CD4-positive, alpha-beta T cell treated with Interleukin-4 for 4 hours (primary cell): ENCODE measurements at regions not wholly inside any gene's neighbourhood (a gene's known extent, or its start where the extent isn't known, plus 50 kb on each side); places are given as distances from the start of the nearest gene placed in this dataset.
"Not testable (repeated sequence)": the region's sequence is repeated elsewhere in the genome, so short reads cannot be mapped to it uniquely, and the experiment has no call there.

Source experiments
- DNase-seq: peaks from one replicate; pipeline ENCODE4 v3.0.0-alpha.2; 2020

GRCh38 chr2:129906139-129906860 lies 73.2 kb upstream of the RAB6C start:
- no peak for DNase-seq

DNA sequence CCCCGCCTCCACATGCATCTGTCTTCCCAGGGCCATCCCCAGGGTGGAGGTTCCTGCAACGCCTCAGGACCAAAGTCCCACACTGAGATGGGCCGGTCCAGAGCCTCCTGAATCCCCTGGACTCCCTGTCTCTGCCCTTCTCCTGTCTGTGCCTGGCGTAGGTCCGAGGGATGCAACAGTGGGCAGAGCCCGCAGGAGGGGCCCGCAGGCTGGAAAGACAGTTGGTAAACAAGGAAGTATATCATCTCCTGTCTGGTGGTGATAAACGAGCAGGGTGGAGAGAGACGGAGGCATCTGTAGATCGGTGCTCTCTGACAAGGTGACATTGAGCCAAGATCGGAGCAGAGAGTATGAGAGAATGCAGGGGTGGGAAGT lies 72.6 kb upstream of the RAB6C start:
- no peak for DNase-seq

DNA sequence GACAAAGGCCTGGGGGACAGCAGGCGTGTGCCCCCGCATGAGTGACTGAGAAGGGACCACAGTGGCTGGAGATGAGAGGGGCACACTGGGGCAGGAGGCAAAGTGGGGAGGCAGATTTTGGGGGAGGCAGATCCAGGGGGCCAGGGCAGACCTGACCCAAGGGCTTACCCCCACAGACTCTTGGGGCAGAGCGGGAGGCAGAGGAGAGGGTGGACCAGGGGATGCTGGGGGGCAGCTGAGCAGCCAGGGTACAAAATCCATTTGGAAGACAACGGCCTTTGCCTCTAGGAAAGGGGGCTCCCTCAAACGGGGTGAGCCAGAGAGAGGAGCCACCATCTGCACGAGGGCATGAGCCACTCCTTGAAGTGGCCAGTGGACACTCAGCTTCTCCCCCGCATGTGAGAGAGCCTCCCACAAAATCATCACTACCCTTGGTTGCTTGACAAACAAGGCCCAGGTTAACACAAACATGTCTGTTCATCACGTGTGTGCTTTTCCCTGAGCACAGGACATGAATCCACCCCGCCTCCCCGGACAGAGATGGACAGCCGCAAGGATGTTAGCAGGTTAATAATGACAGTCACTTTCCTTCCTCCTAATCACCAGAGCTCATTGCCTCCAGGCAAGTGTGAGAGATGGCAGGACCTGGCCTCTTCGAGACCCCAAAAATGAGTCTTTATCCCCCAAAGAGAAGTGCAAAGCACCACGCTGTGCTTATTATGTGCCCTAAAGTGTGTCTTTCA lies 72.0 kb upstream of the RAB6C start:
- no peak for DNase-seq

DNA sequence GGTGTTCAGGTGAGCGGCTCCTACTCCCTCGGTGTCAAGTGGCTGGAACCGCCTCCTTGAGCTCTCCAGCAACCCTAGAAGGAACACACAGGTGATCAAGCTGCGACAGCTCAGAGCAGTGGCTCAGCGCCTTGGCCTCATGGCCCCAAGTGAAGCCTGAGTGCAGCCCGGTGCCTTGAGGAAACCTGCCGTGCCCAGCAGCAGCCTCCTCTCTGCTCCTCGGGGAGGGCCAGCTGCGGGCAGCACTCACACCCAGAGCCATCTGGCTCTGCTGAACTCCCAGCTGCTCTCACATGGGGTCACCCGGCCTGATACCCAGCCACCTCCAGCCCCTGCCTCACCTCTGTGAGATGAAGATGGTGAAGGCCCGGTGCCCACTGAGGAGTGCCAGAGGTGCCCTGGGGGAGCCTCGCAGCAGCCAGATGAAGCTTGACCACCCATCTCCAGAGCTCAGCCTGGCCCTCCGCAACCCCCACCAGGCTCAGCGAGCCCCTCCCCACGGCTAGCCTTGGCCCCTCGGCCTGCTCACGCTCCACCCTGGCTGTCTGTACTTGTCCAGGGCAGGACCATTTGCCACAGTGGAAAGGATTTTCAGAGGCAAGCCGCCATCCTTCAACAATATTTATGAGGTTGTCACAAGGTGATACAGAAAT lies 70.6 kb upstream of the RAB6C start:
- no peak for DNase-seq

- DNase-seq = no peak
These were observed 69.6 kb upstream of the RAB6C start for GRCh38 chr2:129909651-129910418.

- DNase-seq = no peak
These were observed 68.8 kb upstream of the RAB6C start for GRCh38 chr2:129910446-129911362.

DNA sequence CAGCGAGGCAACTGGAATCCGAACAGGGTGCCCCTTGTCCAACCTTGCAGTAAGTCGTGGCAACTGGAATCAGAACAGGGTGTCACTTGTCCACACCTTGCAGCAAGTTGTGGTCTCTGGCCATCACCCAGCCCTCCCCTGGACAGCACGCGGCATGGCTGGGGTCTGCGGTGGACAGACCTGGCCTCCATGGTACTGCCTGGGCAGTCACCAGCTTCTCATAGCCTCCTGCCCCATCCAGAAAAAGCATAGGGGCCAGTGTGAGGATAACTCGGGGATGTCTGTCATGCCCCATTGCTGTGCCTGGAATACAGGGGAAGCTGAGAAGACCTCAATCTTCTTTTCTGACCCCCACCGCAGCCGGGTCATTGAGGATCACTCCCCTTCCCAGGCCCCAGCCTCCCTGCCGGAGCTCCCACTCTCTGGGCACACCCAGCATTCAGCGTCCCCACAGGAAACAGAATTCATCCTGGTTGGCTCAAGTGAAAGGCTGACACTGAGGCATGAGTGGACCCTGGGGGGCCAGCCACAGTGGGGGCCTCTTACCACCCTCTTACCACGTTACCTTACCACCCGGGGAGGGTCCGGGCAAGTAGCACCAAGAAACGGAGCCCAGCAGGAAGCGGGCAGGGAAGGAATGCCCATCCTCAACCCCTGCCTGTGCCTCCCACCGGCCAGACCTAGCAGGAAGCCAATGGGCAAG lies 68.0 kb upstream of the RAB6C start:
- DNase-seq = no peak

DNA sequence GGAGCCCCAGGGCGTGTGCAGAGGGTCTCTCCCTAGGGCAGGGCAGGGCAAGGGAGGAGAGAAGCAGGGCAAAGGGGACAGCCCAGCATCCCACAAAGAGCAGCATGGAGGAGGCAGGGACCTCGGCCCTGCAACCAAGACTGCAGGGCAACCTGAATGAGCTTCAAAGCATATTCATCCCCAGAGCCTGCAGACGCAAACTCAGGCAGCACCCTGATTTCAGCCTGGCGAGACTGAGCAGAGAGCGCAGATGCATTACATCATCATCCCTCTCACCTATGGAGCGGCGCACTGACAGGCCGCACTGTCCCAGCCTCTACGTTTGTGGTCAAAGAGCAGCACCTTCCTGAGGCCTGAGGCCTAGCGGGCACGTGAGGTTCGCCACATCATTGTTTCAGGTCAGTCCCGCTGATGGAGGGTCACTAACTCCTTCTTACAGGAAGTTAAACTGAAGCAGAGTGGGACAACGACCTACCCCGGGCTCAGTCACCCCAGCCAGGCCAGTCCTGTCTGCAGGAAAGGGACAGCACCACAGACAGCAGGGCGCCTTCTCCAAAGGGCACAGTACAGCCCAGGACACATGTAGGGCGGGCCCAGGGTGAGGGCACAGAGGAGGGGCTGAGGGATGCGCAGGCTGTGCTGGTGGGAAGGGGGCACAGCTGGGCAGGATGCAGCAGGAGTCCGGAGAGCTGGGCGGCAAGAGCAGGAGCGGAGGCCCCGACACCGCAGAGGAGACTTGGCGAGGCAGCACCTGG lies 67.2 kb upstream of the RAB6C start:
- no peak for DNase-seq

- no peak for DNase-seq
These were observed 66.4 kb upstream of the RAB6C start for GRCh38 chr2:129912871-129913694.

- DNase-seq = no peak
These were observed 65.6 kb upstream of the RAB6C start for GRCh38 chr2:129913695-129914495.

- DNase-seq = no peak
These were observed 64.7 kb upstream of the RAB6C start for GRCh38 chr2:129914538-129915302.

GRCh38 chr2:129915303-129915840 lies 64.1 kb upstream of the RAB6C start:
- no peak for DNase-seq

DNA sequence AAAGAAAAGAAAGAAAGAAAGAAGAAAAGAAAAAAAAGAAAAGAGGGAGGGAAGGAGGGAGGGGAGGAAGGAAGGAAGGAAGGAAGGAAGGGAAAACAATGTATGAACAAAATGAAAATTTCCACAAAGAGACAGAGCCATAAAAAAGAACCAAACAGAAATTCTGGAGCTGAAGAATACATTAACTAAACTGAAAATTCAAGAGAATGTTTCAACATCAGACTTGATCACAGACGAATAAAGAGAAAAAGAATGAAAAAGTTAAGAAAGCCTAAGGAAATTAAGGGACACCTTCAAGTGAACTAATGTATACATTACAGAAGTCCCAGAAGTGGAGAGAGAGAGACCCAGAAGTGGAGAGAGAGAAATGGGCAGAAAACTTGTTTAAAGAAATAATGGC lies 60.9 kb upstream of the RAB6C start:
- DNase-seq = no peak

DNA sequence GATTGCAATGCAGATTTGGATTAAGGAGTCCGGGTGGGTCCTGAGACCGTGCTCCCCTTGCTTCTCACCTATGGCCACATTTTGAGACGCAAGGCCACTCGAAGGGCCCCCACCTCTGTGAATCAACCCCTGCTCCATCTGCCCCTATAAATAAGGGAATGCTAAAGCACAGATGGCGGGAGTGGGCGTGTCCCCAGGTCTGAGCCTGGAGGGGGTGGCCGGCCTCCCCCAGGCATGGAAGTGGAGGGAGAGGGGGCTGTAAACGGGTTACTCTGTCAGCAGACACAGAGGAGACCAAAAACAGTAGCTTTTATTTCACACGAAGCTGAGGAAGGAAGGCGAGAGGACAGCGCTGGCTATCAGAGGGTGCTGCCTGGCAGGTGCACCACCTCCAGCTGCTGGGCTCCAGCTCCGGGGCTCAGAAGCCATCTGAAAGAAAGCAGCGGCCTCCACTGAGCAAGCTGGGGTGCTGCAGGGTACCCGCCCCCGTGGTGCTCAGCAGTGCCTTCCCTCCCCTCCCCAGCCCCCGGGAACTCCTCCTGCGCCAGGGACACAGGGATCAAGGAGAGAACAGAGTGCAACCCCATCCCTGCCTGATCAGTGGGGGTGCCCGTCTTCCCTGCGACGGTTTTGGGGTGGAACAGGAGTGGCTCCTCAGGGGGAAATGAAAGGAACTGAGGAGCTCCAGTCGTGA lies 56.7 kb upstream of the RAB6C start:
- no peak for DNase-seq

DNA sequence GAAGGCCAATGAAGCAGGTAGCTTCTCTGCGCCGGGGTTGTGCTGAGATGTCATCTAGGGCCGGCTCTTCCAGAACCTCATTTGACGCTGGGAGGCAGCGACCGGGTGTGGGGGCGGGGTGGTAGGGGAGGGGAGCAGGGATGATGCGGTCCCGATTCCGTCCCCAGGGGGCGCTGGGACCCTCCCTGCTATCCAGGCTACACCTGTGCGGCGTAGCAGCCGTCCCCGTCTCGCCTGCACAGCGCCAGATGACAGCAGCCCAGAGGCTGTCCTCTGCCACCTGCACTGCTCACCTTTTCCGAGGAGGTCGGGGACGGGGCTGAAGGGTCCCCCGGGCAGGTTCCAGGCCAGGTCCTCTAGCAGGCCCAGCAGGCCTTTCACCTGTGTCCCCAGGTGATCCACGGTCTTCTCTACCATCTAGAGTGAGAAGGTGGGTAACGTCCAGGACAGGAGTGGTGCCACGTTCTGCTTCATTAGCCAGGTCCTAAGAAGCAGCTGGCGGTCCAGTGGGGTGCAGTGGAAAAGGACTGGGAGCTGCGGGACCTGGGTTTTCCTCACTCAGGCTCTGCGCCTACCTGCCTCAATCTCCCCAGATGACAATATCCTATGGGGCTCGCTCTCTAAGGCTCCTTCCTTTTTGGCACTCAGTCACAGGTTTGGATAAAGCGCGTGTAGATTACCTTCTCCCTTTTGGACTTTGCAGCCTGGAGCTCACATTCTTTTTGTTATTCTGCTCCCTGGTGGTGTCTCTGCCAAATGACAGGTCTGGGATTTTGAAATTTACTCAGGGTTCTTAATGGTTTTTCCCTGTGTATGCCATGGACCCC lies 56.0 kb upstream of the RAB6C start:
- DNase-seq = no peak

GRCh38 chr2:129924115-129924514 lies 55.4 kb upstream of the RAB6C start:
- not testable (repeated sequence) for DNase-seq
